ENCODE measurements at regions not wholly inside any gene's neighbourhood (a gene's known extent, or its start where the extent isn't known, plus 50 kb on each side); places are given as distances from the start of the nearest gene placed in this dataset.

GRCh38 chrX:97700547-97700946 lies 816.8 kb downstream of the RPA4 start:
- peaks cover 4 to 7% of the 10 kb centered on the region in 2 experiments; a peak in 3 of 5 replicates for H3K9me3 Mint-ChIP-seq
- H3T11ph ChIP-seq (ENCODE audit: low read length), result no peak overlapping the region
- no peak overlapping the region for H3K4ac ChIP-seq (ENCODE audit: low read depth, low read length)
- no peak overlapping the region for H3K4me3 Mint-ChIP-seq
- no peaks in the 10 kb centered on the region for H3K79me2 ChIP-seq (ENCODE audit: insufficient read depth, low read length)
- H3K14ac ChIP-seq (ENCODE audit: insufficient read depth, low read length), result no peak overlapping the region
- H3K79me1 ChIP-seq (ENCODE audit: insufficient read depth, low read depth, low read length, poor library complexity, severe bottlenecking), result no peaks in the 10 kb centered on the region
- no peaks in the 10 kb centered on the region for H3K9me3 ChIP-seq (ENCODE audit: control insufficient read depth, low read depth, low read length)
- no peaks in the 10 kb centered on the region for H4K20me1 ChIP-seq (ENCODE audit: control insufficient read depth, insufficient read depth, insufficient read length)
- no peak overlapping the region for H3K56ac ChIP-seq (ENCODE audit: insufficient read length, low read depth, low read length)
- H3K36me3 Mint-ChIP-seq (ENCODE audit: insufficient read depth in 1 of 3, low read depth in 3 of 3), result peaks cover 0 to 21% (median 9%) of the 10 kb centered on the region in 3 experiments; a peak in 5 of 7 replicates
- H2BK20ac ChIP-seq (ENCODE audit: low read depth, low read length, poor library complexity, severe bottlenecking), result no peak overlapping the region
- no peak for TF ChIP-seq CTCF (conservative IDR thresholded peaks at IDR 0.05)
- peaks cover 9 to 10% of the 10 kb centered on the region in 2 experiments for H3K4me1 Mint-ChIP-seq
- no peak overlapping the region for H4K8ac ChIP-seq (replicated peaks; ENCODE audit: insufficient read length, low read depth, low read length)
- H2BK5ac ChIP-seq (ENCODE audit: insufficient read length, low read length), result no peak overlapping the region
- no peak overlapping the region for H2BK15ac ChIP-seq (ENCODE audit: low read depth, low read length)
- no peak overlapping the region for H2AK5ac ChIP-seq (ENCODE audit: insufficient read length, low read length)
- H3K4me1 ChIP-seq (ENCODE audit: insufficient read depth, low read length), result no peaks in the 10 kb centered on the region
- no peak overlapping the region for H4K5ac ChIP-seq (ENCODE audit: insufficient read length, low read depth, low read length)
- H4K91ac ChIP-seq (ENCODE audit: insufficient read length, low read depth, low read length), result no peak overlapping the region
- no peak overlapping the region for H3K27ac Mint-ChIP-seq
- H2BK120ac ChIP-seq (ENCODE audit: low read depth, low read length, poor library complexity, severe bottlenecking), result no peak overlapping the region
- no peaks in the 10 kb centered on the region for H3K23me2 ChIP-seq (ENCODE audit: insufficient read length, low read depth, low read length, poor library complexity, severe bottlenecking)
- H3K4me2 ChIP-seq (ENCODE audit: insufficient read depth, insufficient read length, low read length), result no peak overlapping the region
- no peak overlapping the region for H3K23ac ChIP-seq (ENCODE audit: insufficient read length, low read depth, low read length)
- no peak for DNase-seq
- H3K27me3 Mint-ChIP-seq (ENCODE audit: low read depth), result no peaks in the 10 kb centered on the region
- no peak overlapping the region for H2AFZ ChIP-seq (ENCODE audit: low read length)
- no peak overlapping the region for H2BK12ac ChIP-seq (ENCODE audit: insufficient read length, low read depth, low read length)
- H3K27ac ChIP-seq (ENCODE audit: insufficient read length, low read depth, low read length), result no peak overlapping the region
- H3K27me3 ChIP-seq (ENCODE audit: insufficient read depth, low read length), result no peaks in the 10 kb centered on the region
- WGBS (ENCODE audit: extremely low coverage, insufficient read length, low lambda C conversion rate), result no CpG with 5 or more reads among the region's 2 CpGs
- no peak overlapping the region for H3K9ac ChIP-seq (ENCODE audit: extremely low read depth, insufficient read length, low read length)
- H3K18ac ChIP-seq (ENCODE audit: insufficient read length, low read depth, low read length), result no peak overlapping the region

Measured in H9 (cell line).